Tibial artery (tissue), 4 donors: ENCODE measurements at regions not wholly inside any gene's neighbourhood (a gene's known extent, or its start where the extent isn't known, plus 50 kb on each side); places are given as distances from the start of the nearest gene placed in this dataset.
"Not testable (repeated sequence)": the region's sequence is repeated elsewhere in the genome, so short reads cannot be mapped to it uniquely, and the experiment has no call there.

ENCODE experiments used
- DNase-seq, 2 donors: peaks; one replicate each; pipeline ENCODE4 v3.0.0-alpha.2; 2019
- H3K27ac ChIP-seq, 2 donors: fragments of 200-600 bp; sonication (generic) in 1 of 2; 1 replicate in 1 of 2; 2 replicates in 1 of 2; pipeline ENCODE4 v1.5.1; 2018 to 2019; ENCODE audit warnings: mild to moderate bottlenecking in 1 of 2
- H3K27me3 ChIP-seq, 2 donors: fragments of 200-600 bp; sonication (generic) in 1 of 2; one replicate each; pipeline versions ENCODE4 v1.5.1 to v1.6.0; 2016 to 2019
- H3K36me3 ChIP-seq, 3 donors: fragments of 200-600 bp; sonication (generic) in 2 of 3; one replicate each; pipeline ENCODE4 v1.5.1; 2016 to 2019; ENCODE audit warnings: mild to moderate bottlenecking in 2 of 3
- H3K4me1 ChIP-seq, 4 donors: fragments of 200-600 bp; sonication (generic) in 2 of 4; 1 replicate in 3 of 4; 2 replicates in 1 of 4; pipeline ENCODE4 v1.5.1; 2016 to 2019
- H3K4me3 ChIP-seq, 2 donors: fragments of 200-600 bp; sonication (generic) in 1 of 2; 1 replicate in 1 of 2; 2 replicates in 1 of 2; pipeline ENCODE4 v1.5.1; 2018 to 2019; ENCODE audit warnings: mild to moderate bottlenecking in 2 of 2
- H3K9me3 ChIP-seq, 3 donors: fragments of 200-600 bp; sonication (generic) in 1 of 3; one replicate each; pipeline ENCODE4 v1.5.1; 2016 to 2019
- intact Hi-C: fragments of 100-400 bp; cut with DNase I; formaldehyde crosslinking; loops from one replicate; pipeline ENCODE4 v1.15.0; 2023; ENCODE audit warnings: low total_unique reads
- TF ChIP-seq, protein P1 (sequence below), 2 experiments: fragments of 200-600 bp in 1 of 2; fragments of 450-650 bp in 1 of 2; IDR thresholded peaks; one replicate each; pipeline ENCODE4 v1.5.1; 2017 to 2019; ENCODE audit warnings: antibody characterized with exemption in 2 of 2, mild to moderate bottlenecking in 1 of 2, moderate library complexity in 1 of 2

DNA sequence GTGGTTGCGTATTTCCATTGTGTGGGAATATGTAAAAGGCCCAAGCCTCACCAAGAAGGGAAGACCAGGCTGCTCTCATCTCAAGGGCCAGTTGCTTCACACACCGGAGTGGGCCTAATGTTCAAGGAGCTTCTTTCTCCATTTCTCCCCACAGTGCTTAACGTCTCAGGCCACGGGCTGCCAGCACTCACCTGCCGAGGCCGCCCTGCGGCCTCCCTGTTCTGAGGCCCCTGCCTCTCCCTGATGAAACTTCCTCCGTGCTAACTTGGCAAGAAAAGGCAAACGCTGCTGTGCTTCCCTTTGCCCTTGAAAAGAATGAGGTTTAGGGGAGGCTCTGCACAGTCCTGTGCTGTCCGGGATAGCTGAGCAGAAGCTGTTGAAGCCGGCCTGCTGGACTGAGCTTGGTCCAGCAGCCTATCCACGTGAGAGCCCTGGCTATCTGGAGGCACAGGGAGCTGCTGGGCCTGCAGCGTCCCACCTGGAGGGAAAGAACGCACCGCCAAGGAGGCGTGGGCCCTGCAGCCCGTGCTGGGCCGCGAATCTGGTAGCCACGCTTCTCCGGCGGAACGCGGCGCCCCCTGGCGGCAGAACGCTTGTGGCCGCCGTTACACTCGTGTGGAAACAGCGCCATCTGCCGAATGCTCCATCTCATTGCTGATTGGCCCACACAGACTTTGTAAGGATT is 73.5 kb upstream of the PRSS3 start:
- Histone ChIP-seq H3K4me3 (no peak overlapping the region), H3K27me3 (peaks cover 0 to 4% of the 10 kb centered on the region in 2 donors), H3K27ac (no peak overlapping the region), H3K4me1 (peaks cover 0 to 20% (median 12%) of the 10 kb centered on the region in 4 donors), H3K36me3 (no peaks in the 10 kb centered on the region), H3K9me3 (no peaks in the 10 kb centered on the region)
- DNase-seq: peak; percentile 69 to 85
- intact Hi-C loops: loop anchor here (2.0 kb wide), 1 partner anchor 99 kb away; no protein-coding TSS in a partner anchor
- TF ChIP-seq, protein P1, sequence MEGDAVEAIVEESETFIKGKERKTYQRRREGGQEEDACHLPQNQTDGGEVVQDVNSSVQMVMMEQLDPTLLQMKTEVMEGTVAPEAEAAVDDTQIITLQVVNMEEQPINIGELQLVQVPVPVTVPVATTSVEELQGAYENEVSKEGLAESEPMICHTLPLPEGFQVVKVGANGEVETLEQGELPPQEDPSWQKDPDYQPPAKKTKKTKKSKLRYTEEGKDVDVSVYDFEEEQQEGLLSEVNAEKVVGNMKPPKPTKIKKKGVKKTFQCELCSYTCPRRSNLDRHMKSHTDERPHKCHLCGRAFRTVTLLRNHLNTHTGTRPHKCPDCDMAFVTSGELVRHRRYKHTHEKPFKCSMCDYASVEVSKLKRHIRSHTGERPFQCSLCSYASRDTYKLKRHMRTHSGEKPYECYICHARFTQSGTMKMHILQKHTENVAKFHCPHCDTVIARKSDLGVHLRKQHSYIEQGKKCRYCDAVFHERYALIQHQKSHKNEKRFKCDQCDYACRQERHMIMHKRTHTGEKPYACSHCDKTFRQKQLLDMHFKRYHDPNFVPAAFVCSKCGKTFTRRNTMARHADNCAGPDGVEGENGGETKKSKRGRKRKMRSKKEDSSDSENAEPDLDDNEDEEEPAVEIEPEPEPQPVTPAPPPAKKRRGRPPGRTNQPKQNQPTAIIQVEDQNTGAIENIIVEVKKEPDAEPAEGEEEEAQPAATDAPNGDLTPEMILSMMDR (IDR thresholded peaks at IDR 0.05): peak; percentile 100

DNA sequence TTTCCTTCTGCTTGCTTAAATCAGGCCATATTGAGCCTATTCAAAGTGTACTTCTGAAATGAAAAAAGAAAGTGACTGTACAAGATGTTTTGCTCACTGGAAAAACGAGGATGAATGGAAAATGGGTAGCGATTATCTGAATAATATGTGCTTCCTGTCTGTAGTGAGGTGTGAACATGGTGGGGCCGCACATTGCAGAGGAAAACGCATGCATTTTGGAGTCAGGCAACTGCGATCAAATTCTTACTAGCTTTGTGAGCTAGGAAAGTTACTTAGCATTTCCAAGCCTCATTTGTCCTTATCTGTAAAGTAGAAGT is 73.0 kb upstream of the PRSS3 start:
- TF ChIP-seq, protein P1 (IDR thresholded peaks at IDR 0.05): no peak
- Histone ChIP-seq H3K27ac (no peak overlapping the region), H3K4me3 (no peak overlapping the region), H3K36me3 (no peaks in the 10 kb centered on the region), H3K4me1 (peaks cover 0 to 20% (median 12%) of the 10 kb centered on the region in 4 donors), H3K27me3 (peaks cover 0 to 4% of the 10 kb centered on the region in 2 donors), H3K9me3 (peaks cover 0 to under 1% (median 0%) of the 10 kb centered on the region in 3 donors)
- intact Hi-C loops: loop anchor here (2.0 kb wide), 1 partner anchor 100 kb away; no protein-coding TSS in a partner anchor
- DNase-seq: no peak

DNA sequence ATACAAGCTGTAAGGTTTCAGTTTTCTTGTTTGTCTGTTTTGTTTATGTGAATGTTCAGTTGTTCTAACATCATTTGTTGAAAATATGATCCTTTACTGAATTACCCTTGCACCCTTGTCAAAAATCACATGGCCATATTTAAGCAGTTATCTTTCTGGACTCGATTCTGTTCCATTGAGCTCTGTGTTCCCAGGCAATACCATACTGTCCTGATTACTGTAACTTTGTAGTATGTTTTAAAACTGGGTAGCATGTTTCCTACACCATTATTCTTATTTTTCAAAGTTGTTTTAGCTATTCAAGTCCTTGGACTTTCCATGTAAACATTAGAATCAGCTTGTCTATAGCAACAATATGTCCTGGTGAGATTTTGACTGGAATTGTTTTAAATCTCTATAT is 66.7 kb upstream of the PRSS3 start:
- DNase-seq: no peak
- intact Hi-C loops: no loop called here
- Histone ChIP-seq H3K4me3 (no peak overlapping the region), H3K27me3 (peaks cover 0 to 7% of the 10 kb centered on the region in 2 donors), H3K36me3 (no peaks in the 10 kb centered on the region), H3K9me3 (peaks cover 0 to 4% (median 0%) of the 10 kb centered on the region in 3 donors), H3K27ac (no peak overlapping the region), H3K4me1 (no peaks in the 10 kb centered on the region)
- TF ChIP-seq, protein P1 (IDR thresholded peaks at IDR 0.05): no peak

DNA sequence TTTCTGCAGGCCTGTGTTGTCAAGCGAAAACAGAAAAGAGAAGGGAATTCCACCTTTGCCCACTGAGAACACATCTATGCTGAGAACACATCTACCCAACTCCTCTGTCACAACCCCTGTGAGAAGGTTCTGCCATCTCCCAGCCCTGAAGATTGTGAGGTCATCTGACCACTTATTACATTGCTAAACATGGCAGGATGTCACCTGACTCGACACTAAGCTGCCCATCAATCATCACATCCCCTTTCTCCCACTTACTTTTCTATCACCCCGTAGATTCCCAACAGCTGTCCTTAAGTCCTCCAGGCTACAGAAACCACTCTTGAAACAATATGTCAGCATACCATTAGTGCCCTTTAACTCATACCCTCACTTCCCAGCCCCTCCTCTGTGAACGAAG is 64.2 kb upstream of the PRSS3 start:
- intact Hi-C loops: no loop called here
- TF ChIP-seq, protein P1 (IDR thresholded peaks at IDR 0.05): no peak
- peaks cover 0 to 4% (median 0%) of the 10 kb centered on the region in 3 donors for H3K9me3 ChIP-seq
- H3K4me1 ChIP-seq: no peaks in the 10 kb centered on the region
- H3K27ac ChIP-seq: no peak overlapping the region
- no peaks in the 10 kb centered on the region for H3K36me3 ChIP-seq
- no peak overlapping the region for H3K4me3 ChIP-seq
- no peak for DNase-seq
- peaks cover 0 to 12% of the 10 kb centered on the region in 2 donors for H3K27me3 ChIP-seq

DNA sequence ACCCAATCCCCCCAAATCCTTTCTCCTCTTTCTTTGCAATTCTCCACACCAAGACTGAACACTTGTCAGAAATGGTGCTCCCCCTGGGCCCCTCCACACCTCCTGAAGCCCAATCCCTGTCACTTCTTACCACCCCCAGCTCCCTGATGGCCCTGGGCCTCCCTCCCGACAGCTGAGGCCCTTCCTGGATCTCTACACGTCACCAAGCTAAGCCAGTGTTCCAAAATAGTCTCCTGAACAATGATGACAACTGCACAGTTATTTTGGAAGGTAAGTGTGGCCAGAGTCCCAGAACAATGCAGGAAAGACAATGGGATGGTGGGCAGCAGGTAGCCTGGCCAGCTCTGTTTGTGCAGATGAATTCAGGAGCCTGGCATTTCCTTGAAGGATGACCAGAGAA is 63.7 kb upstream of the PRSS3 start:
- TF ChIP-seq, protein P1 (IDR thresholded peaks at IDR 0.05): no peak
- H3K27me3 ChIP-seq: peaks cover 0 to 12% of the 10 kb centered on the region in 2 donors

DNA sequence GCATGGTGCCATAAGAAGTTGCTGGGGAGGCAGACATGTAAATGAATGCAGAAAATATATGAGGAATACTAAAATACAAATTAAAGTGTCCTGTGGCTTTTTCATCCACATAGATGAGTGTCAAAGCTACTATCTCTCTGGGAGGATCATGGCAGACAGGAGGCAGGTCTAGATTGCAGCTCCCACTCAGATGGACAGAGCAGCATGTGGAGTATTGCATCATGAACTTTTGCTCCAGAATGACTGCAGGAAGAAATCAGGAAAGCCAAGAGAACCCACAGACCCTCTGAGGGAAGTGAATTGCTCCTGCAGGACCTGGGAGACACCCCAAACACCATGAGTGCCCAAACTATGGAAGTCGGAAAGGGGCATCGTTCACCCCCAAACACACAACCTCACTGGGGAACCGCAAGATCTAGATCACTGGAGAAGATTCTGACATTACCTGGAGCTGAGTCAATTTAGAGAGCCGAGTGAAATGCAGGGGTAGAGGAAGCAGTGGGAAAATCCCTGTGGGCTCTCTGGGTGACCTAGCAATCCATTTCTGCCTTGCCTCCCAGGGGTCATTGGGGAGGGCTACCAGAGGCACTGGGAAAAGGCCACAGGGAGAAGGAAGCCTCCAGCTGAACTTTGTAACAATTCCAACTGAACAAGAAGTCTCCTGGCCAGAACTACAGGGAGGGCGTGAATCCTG is 61.0 kb upstream of the PRSS3 start:
- H3K27ac ChIP-seq, H3K4me3 ChIP-seq, H3K4me1 ChIP-seq, DNase-seq, H3K9me3 ChIP-seq, H3K36me3 ChIP-seq, intact Hi-C loops: not testable (repeated sequence)
- H3K27me3 ChIP-seq: peaks cover 0 to 12% of the 10 kb centered on the region in 2 donors

More for the DNA sequence above, 63.7 kb upstream of the PRSS3 start:
- no peaks in the 10 kb centered on the region for H3K36me3 ChIP-seq
- H3K9me3 ChIP-seq: peaks cover 0 to 4% (median 0%) of the 10 kb centered on the region in 3 donors
- no peak overlapping the region for H3K27ac ChIP-seq
- intact Hi-C loops: no loop called here
- no peak overlapping the region for H3K4me3 ChIP-seq
- no peaks in the 10 kb centered on the region for H3K4me1 ChIP-seq
- no peak for DNase-seq

DNA sequence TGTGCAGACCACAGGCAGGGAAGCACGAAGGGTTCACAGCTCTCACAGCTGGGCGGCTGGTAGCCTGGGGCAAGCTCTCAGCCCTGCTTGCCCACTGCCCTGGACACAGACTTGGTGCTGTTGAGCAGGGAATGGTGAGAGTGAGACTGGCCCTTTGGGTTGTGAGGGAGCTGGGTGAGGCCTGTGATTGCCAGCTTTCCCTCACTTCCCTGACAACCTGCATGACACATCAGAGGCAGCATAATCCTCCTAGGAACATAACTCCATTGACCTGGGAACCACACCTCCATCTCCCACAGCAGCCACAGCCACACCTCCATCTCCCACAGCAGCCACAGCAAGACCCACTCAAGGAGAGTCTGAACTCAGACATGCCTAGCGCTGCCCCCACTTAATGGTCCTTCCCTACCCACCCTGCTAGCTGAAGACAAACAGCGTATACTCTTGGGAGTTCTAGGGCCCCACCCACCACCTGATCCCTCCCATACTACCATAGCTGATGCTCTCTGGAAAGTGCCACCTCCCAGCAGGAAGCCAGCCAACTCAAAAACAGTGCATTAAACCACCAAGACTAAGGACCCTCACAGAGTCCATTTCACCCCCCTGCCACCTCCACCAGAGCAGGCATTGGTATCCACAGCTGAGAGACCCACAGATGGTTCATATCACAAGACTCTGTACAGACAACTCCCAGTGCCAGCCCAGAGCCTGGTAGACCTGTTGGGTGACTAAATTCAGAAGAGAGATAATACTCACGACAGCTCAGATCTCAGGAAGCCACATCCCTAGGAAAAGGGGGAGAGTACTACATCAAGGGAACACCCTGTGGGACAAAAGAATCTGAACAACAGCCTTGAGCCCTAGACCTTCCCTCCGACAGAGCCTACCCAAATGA is 60.2 kb upstream of the PRSS3 start:
- H3K4me1 ChIP-seq, H3K36me3 ChIP-seq, DNase-seq, H3K27ac ChIP-seq, H3K9me3 ChIP-seq, intact Hi-C loops, H3K4me3 ChIP-seq: not testable (repeated sequence)
- peaks cover 0 to 12% of the 10 kb centered on the region in 2 donors for H3K27me3 ChIP-seq
